ENCODE measurements at regions not wholly inside any gene's neighbourhood (a gene's known extent, or its start where the extent isn't known, plus 50 kb on each side); places are given as distances from the start of the nearest gene placed in this dataset.

DNA sequence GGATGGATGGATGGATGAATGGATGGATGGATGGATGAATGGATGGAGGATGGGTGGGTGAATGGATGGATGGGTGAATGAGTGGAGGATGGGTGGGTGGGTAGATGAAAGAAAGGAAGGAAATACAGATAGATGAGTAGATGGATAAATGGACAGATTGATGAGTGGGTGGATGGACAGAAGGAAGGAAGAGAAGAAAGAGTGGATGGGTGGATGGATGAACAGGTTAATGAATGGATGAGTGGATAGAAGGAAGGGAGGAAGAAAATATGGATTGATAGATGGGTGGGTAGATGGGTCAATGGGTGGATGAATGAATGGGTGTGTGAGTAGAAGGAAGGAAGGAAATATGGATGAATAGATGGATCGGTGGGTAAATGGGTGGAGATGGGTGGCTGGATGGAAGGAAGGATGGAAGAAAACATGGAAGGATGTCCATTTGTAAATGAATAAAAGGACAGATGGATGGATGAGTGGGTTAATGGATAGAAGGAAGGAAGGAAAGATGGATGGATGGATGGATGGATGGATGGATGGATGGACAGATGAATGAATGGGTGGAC, 97.3 kb upstream of the TNRC6C start:
- CTCF ChIA-PET, result no interaction called here
- no peaks in the 10 kb centered on the region for H3K4me1 ChIP-seq (ENCODE audit: insufficient read depth, low read length)
- H3K9ac ChIP-seq (ENCODE audit: low read length), result no peak overlapping the region
- no peak overlapping the region for H3K4me3 ChIP-seq (ENCODE audit: low read length)
- ATAC-seq (no peak), DNase-seq (no peak)
- H3K27me3 ChIP-seq (ENCODE audit: low read length), result peaks cover 45% of the 10 kb centered on the region
- TF ChIP-seq EZH2phosphoT487 (IDR thresholded peaks at IDR 0.05; ENCODE audit: borderline replicate concordance, low read length) (no peak), EZH2 (IDR thresholded peaks at IDR 0.05; ENCODE audit: low read length, unreplicated experiment) (no peak)
- TF ChIP-seq, protein P1, sequence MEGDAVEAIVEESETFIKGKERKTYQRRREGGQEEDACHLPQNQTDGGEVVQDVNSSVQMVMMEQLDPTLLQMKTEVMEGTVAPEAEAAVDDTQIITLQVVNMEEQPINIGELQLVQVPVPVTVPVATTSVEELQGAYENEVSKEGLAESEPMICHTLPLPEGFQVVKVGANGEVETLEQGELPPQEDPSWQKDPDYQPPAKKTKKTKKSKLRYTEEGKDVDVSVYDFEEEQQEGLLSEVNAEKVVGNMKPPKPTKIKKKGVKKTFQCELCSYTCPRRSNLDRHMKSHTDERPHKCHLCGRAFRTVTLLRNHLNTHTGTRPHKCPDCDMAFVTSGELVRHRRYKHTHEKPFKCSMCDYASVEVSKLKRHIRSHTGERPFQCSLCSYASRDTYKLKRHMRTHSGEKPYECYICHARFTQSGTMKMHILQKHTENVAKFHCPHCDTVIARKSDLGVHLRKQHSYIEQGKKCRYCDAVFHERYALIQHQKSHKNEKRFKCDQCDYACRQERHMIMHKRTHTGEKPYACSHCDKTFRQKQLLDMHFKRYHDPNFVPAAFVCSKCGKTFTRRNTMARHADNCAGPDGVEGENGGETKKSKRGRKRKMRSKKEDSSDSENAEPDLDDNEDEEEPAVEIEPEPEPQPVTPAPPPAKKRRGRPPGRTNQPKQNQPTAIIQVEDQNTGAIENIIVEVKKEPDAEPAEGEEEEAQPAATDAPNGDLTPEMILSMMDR (conservative IDR thresholded peaks at IDR 0.05; ENCODE audit: low read depth, low read length), result no peak
- H2AFZ ChIP-seq (ENCODE audit: low read length), result no peak overlapping the region
- intact Hi-C loops (cut with micrococcal nuclease), result no loop called here
- H3K27ac ChIP-seq (ENCODE audit: low read length), result no peak overlapping the region
- no peaks in the 10 kb centered on the region for H4K20me1 ChIP-seq (ENCODE audit: low read length)
- no peak overlapping the region for H3K4me2 ChIP-seq (ENCODE audit: low read length)
- no peaks in the 10 kb centered on the region for H3K9me3 ChIP-seq (ENCODE audit: low read length)
- H3K9me2 ChIP-seq (replicated peaks; ENCODE audit: low read length), result no peaks in the 10 kb centered on the region
- no peaks in the 10 kb centered on the region for H3K79me2 ChIP-seq (ENCODE audit: low read length)
- no peaks in the 10 kb centered on the region for H3K36me3 ChIP-seq (ENCODE audit: low read depth, low read length)
- BruUV-seq (replicated peaks), result no TSS peak
- no peaks in the 10 kb centered on the region for H3F3A ChIP-seq (ENCODE audit: low read length, unreplicated experiment)
- POLR2A ChIA-PET (ENCODE audit: unreplicated experiment), result no interaction called here

DNA sequence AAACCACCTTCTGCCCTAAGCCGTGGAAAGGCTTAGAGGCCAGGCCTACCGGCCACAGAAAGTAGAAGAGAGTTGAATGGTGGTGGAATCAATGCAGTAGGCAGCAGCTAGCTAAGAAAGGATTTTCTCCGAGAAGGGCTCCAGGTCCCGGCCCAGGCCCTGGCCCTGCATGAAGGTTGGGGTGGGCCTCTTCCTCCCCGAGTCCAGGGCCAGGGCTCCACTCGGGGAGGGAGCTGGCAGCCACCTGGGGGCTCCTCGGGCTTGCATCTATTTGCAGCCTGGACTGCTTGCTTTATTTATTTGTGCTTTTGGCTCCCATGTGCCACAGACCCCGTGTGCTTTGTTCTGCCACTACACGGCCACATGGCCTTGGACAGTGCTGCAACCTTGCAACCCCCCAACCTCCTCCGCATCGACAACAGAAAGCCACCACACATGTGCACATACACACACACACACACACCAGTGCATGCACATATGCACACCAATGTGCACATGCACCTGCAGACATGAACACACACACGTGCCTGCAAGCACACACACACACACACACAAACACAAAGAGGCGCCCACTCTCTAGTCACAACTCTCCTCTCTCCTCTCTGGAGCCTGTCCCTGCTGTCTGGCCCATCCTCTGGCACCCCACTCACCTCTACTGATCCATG, 96.4 kb upstream of the TNRC6C start:
- H3K27me3 ChIP-seq (ENCODE audit: low read length), result peaks cover 37% of the 10 kb centered on the region; the same call in 1 of the 2 replicates
- intact Hi-C loops (cut with micrococcal nuclease), result no loop called here
- no peaks in the 10 kb centered on the region for H3K4me1 ChIP-seq (ENCODE audit: insufficient read depth, low read length)
- no peaks in the 10 kb centered on the region for H3K9me2 ChIP-seq (replicated peaks; ENCODE audit: low read length)
- H3K9me3 ChIP-seq (ENCODE audit: low read length), result no peaks in the 10 kb centered on the region
- H3K4me2 ChIP-seq (ENCODE audit: low read length), result no peak overlapping the region
- TF ChIP-seq, protein P1 (conservative IDR thresholded peaks at IDR 0.05; ENCODE audit: low read depth, low read length), result no peak
- no peak for TF ChIP-seq EZH2 (IDR thresholded peaks at IDR 0.05; ENCODE audit: low read length, unreplicated experiment)
- TF ChIP-seq EZH2phosphoT487 (IDR thresholded peaks at IDR 0.05; ENCODE audit: borderline replicate concordance, low read length), result no peak
- no peaks in the 10 kb centered on the region for H3K79me2 ChIP-seq (ENCODE audit: low read length)
- H3K4me3 ChIP-seq (ENCODE audit: low read length), result no peak overlapping the region
- ChIA-PET POLR2A (ENCODE audit: unreplicated experiment) (no interaction called here), CTCF (no interaction called here)
- H3F3A ChIP-seq (ENCODE audit: low read length, unreplicated experiment), result no peaks in the 10 kb centered on the region
- H2AFZ ChIP-seq (ENCODE audit: low read length), result no peak overlapping the region
- no peaks in the 10 kb centered on the region for H3K36me3 ChIP-seq (ENCODE audit: low read depth, low read length)
- DNase-seq (no peak), ATAC-seq (no peak)
- H4K20me1 ChIP-seq (ENCODE audit: low read length), result no peaks in the 10 kb centered on the region
- no TSS peak for BruUV-seq (replicated peaks)
- H3K9ac ChIP-seq (ENCODE audit: low read length), result no peak overlapping the region
- H3K27ac ChIP-seq (ENCODE audit: low read length), result no peak overlapping the region

Data from PC-3 (cell line).